K562 (cell line): ENCODE measurements at regions not wholly inside any gene's neighbourhood (a gene's known extent, or its start where the extent isn't known, plus 50 kb on each side); places are given as distances from the start of the nearest gene placed in this dataset.

Experiments
- ATAC-seq: fragments of 200-7000 bp; cut with Tn5 transposase; 3 replicates; pipeline ENCODE4 v1.9.1; 2020; ENCODE audit warnings: moderate library complexity
- BruUV-seq: library from RNA; stranded (reverse); fragments of 400-500 nt; replicated peaks from 2 replicates; lab custom pipeline; 2021; lab: Mats Ljungman, UMichigan
- CTCF ChIA-PET: fragments of 300-600 bp; formaldehyde crosslinking; extraction: SDS; loops from one replicate; lab custom pipeline; 2021; ENCODE audit warnings: low intra/inter-chr PET ratio; lab: Yijun Ruan, JAX
- POLR2A ChIA-PET: fragments of 300-600, 350-650 bp; sonication (Branson Sonifier 250); formaldehyde crosslinking; extraction: SDS; loops from one replicate; lab custom pipeline; 2021; ENCODE audit warnings: antibody characterized with exemption, inconsistent platforms; lab: Yijun Ruan, JAX
- DNase-seq, 4 experiments: peaks; one replicate each; pipeline versions ENCODE4 v3.0.0 to v3.0.0-alpha.2; 2011 to 2018; ENCODE audit warnings: low spot score in 3 of 4, mixed read lengths in 3 of 4; ENCODE audit errors: extremely low read depth in 1 of 4
- FAIRE-seq: peaks from 2 replicates; lab custom pipeline; 2011; peaks lifted over from hg19 to GRCh38; lab: Jason Lieb, UNC
- H2AFZ ChIP-seq: 2 replicates; pipeline ENCODE4 v1.6.0; 2011; ENCODE audit warnings: low read depth, low read length, control low read depth, inconsistent platforms
- H3K27ac ChIP-seq: fragments of 200-600 bp; 3 replicates; pipeline ENCODE4 v1.8.0; 2011; ENCODE audit warnings: low read depth, mild to moderate bottlenecking, control low read depth, inconsistent platforms, low read length, moderate library complexity, mixed read lengths; ENCODE audit errors: extremely low read depth
- H3K27me3 ChIP-seq, 2 experiments: fragments of 300-600 bp in 1 of 2; 2 replicates in 1 of 2; 3 replicates in 1 of 2; pipeline versions ENCODE4 v1.6.0 to v1.8.0; 2011; ENCODE audit warnings: inconsistent platforms in 2 of 2, low read length in 2 of 2, mild to moderate bottlenecking in 1 of 2, mixed read lengths in 1 of 2, moderate library complexity in 1 of 2; ENCODE audit not compliant: control insufficient read depth in 2 of 2, insufficient read depth in 2 of 2
- H3K36me3 ChIP-seq: fragments of 300-600 bp; 3 replicates; pipeline ENCODE4 v1.8.0; 2011; ENCODE audit warnings: mild to moderate bottlenecking, low read length, inconsistent platforms; ENCODE audit not compliant: control insufficient read depth, insufficient read depth
- H3K4me1 ChIP-seq, 2 experiments: fragments of 200-600 bp in 1 of 2; replicated peaks in 1 of 2; 2 replicates in 1 of 2; 3 replicates in 1 of 2; pipeline versions ENCODE4 v1.5.1 to v1.8.0; 2011; ENCODE audit warnings: inconsistent platforms in 2 of 2, low read length in 2 of 2, mild to moderate bottlenecking in 1 of 2, mixed read lengths in 1 of 2, moderate library complexity in 1 of 2; ENCODE audit not compliant: control insufficient read depth in 2 of 2, insufficient read depth in 2 of 2
- H3K4me2 ChIP-seq: 2 replicates; pipeline ENCODE4 v1.6.1; 2011; ENCODE audit warnings: low read length, control low read depth, inconsistent platforms, mixed read lengths; ENCODE audit not compliant: insufficient read depth
- H3K4me3 ChIP-seq: fragments of 200-600 bp; sonication (generic), shearing (Covaris generic); 2 replicates; pipeline ENCODE4 v1.5.1; 2016; ENCODE audit warnings: control low read depth, inconsistent platforms
- H3K79me2 ChIP-seq: fragments of 200-600 bp; 3 replicates; pipeline ENCODE4 v1.8.0; 2011; ENCODE audit warnings: low read length, inconsistent platforms; ENCODE audit not compliant: control insufficient read depth, insufficient read depth
- H3K9ac ChIP-seq, 2 experiments: 2 replicates each; pipeline versions ENCODE4 v1.6.0 to v1.6.1; 2011; ENCODE audit warnings: low read depth in 2 of 2, low read length in 2 of 2, control low read depth in 1 of 2, inconsistent platforms in 1 of 2, mild to moderate bottlenecking in 1 of 2, mixed read lengths in 1 of 2; ENCODE audit not compliant: insufficient read depth in 1 of 2
- H3K9me1 ChIP-seq: one replicate; pipeline ENCODE4 v1.6.0; 2011; ENCODE audit warnings: inconsistent platforms, mild to moderate bottlenecking, low read length, moderate library complexity; ENCODE audit not compliant: control insufficient read depth, insufficient read depth
- H3K9me3 ChIP-seq: replicated peaks from 2 replicates; pipeline ENCODE4 v1.5.1; 2011; ENCODE audit warnings: low read depth, low read length, inconsistent platforms; ENCODE audit not compliant: control insufficient read depth, insufficient read depth
- H4K20me1 ChIP-seq: replicated peaks from 2 replicates; pipeline ENCODE4 v1.6.1; 2011; ENCODE audit warnings: low read length, inconsistent platforms, mixed read lengths; ENCODE audit not compliant: control insufficient read depth, insufficient read depth
- COPS2 ChIP-seq: fragments of 450-650 bp; conservative IDR thresholded peaks from 2 replicates; pipeline ENCODE4 v1.6.1; 2016; ENCODE audit warnings: mild to moderate bottlenecking, moderate library complexity
- ETS2 ChIP-seq: IDR thresholded peaks from 2 replicates; pipeline ENCODE4 v1.6.1; 2016; ENCODE audit warnings: borderline replicate concordance, missing genetic modification characterization, mild to moderate bottlenecking, moderate library complexity, missing compliant biosample characterization; ENCODE audit not compliant: poor library complexity, severe bottlenecking
- PHB ChIP-seq: fragments of 250-450 bp; sonication (Bioruptor Pico); IDR thresholded peaks from 2 replicates; pipeline ENCODE4 v1.5.0; 2021
- SREBF2 ChIP-seq: sonication (generic); formaldehyde crosslinking; IDR thresholded peaks from 2 replicates; pipeline ENCODE4 v1.4.0; 2020; ENCODE audit warnings: mild to moderate bottlenecking, missing genetic modification reagents
- WGBS: fragments of 100-300 bp; shearing (Covaris generic); methylation state at CpG from one replicate; pipeline ENCODE4 v1.1.6; 2016; ENCODE audit warnings: low coverage, mixed read lengths; ENCODE audit not compliant: insufficient coverage; ENCODE audit errors: missing lambda C conversion rate; 5-methylcytosine and 5-hydroxymethylcytosine counted together
- in situ Hi-C: fragments of 300-500 bp; cut with MboI; formaldehyde crosslinking; loops from 4 replicates; pipeline ENCODE4 v1.15.0; 2018; ENCODE audit warnings: inconsistent platforms, mixed read lengths
- intact Hi-C: fragments of 100-400 bp; cut with micrococcal nuclease; formaldehyde crosslinking; loops from 2 replicates; pipeline ENCODE4 v1.14.2; 2022
- TF ChIP-seq, protein P1 (sequence below), 3 experiments: IDR thresholded peaks in 2 of 3; conservative IDR thresholded peaks in 1 of 3; 2 replicates each; pipeline ENCODE4 v1.5.1; 2011 to 2012; ENCODE audit warnings: low read length in 3 of 3, mild to moderate bottlenecking in 3 of 3, control low read depth in 2 of 3, improper control_type of control experiment in 1 of 3, inconsistent platforms in 1 of 3, low read depth in 1 of 3, mixed read lengths in 1 of 3, moderate library complexity in 1 of 3; ENCODE audit not compliant: insufficient read depth in 2 of 3

DNA sequence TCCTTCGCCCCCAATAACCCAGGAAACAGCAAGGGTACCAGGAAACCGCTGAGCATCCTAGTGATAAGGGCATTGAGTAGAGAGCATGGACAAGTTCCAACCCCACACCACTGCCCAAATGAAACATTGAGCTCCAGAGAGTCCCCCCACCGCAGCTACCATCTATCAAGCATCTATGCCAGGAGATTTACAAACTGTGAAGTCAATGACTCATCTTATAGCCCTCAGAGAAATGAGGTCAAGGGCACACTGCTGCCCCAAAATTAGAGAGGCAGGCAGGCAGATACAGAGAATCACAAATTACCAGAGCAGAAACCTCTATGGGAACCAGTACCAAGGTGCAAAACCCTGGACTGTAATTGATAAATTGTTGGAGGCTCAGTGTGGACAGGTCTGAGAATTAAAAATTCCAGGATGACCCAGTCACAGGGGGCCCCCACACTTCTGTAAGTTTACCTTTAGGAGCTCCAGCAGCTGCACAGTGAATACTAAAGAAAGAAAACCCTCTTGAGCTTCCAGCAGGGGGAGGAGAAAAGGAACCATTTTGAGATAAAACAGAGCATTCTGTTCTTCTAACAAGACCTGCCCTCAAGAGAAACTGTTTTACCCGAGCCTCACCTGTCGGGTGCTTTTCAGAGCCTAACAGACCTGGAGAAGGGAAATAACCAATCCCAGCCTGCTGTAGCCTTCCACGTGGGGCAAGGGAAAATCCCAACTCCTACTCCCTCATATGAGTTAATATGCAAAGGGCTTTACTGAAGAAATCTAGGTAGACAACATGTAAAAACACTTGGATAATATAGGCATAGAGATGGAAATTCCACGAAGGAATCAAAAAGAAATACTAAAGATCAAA lies 118.0 kb upstream of the ARID1B start:
- WGBS, result 3% methylated on average over 7 of the region's 7 CpGs
- no peaks in the 10 kb centered on the region for H3K9me1 ChIP-seq
- ChIA-PET CTCF (no interaction called here), POLR2A (interaction anchor here (0.6 to 1.0 kb wide), 2 partner anchors 8 to 60 kb away, joined by 3 to 4 read pairs; no protein-coding TSS in a partner anchor)
- no peak for FAIRE-seq
- H3K9ac ChIP-seq, result no peak overlapping the region
- H3K36me3 ChIP-seq, result no peaks in the 10 kb centered on the region
- no peak overlapping the region for H3K27ac ChIP-seq
- intact Hi-C loops, result no loop called here
- ATAC-seq, result peak; percentile 30; the same call in 1 of the 3 replicates
- H3K9me3 ChIP-seq, result no peaks in the 10 kb centered on the region
- no peak for DNase-seq
- H4K20me1 ChIP-seq, result no peaks in the 10 kb centered on the region
- H3K4me3 ChIP-seq, result no peak overlapping the region
- no peak overlapping the region for H3K4me2 ChIP-seq
- no peaks in the 10 kb centered on the region for H3K79me2 ChIP-seq
- no TSS peak for BruUV-seq
- peaks cover 8 to 26% of the 10 kb centered on the region in 2 experiments; a peak in 3 of 5 replicates for H3K27me3 ChIP-seq
- TF ChIP-seq COPS2, result no peak
- TF ChIP-seq SREBF2 (CRISPR knock-in tag), result no peak
- no peak for TF ChIP-seq ETS2
- no peak for TF ChIP-seq PHB (CRISPR knock-in tag)
- TF ChIP-seq, protein P1, sequence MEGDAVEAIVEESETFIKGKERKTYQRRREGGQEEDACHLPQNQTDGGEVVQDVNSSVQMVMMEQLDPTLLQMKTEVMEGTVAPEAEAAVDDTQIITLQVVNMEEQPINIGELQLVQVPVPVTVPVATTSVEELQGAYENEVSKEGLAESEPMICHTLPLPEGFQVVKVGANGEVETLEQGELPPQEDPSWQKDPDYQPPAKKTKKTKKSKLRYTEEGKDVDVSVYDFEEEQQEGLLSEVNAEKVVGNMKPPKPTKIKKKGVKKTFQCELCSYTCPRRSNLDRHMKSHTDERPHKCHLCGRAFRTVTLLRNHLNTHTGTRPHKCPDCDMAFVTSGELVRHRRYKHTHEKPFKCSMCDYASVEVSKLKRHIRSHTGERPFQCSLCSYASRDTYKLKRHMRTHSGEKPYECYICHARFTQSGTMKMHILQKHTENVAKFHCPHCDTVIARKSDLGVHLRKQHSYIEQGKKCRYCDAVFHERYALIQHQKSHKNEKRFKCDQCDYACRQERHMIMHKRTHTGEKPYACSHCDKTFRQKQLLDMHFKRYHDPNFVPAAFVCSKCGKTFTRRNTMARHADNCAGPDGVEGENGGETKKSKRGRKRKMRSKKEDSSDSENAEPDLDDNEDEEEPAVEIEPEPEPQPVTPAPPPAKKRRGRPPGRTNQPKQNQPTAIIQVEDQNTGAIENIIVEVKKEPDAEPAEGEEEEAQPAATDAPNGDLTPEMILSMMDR (IDR thresholded peaks at IDR 0.05 in 2 of 3, conservative IDR thresholded peaks at IDR 0.05 in 1 of 3; ENCODE audit: insufficient read depth in 2 of 3, low read depth in 1 of 3, low read length in 3 of 3), result 0 out of 6 replicates have a peak, but pooled peaks of 1 of the 3 experiments have one; percentile 8
- H2AFZ ChIP-seq, result no peak overlapping the region
- H3K4me1 ChIP-seq, result no peaks in the 10 kb centered on the region; a peak in 2 of 5 replicates
- in situ Hi-C loops, result no loop called here
